Mammary epithelial cell (primary cell): ENCODE measurements at regions not wholly inside any gene's neighbourhood (a gene's known extent, or its start where the extent isn't known, plus 50 kb on each side); places are given as distances from the start of the nearest gene placed in this dataset.

ENCODE experiments used
- CTCF ChIP-seq, 2 donors: IDR thresholded peaks in 1 of 2; conservative IDR thresholded peaks in 1 of 2; 2 replicates each; pipeline ENCODE4 v1.5.1; 2011 to 2012; ENCODE audit warnings: inconsistent platforms in 2 of 2, low read length in 2 of 2, mild to moderate bottlenecking in 2 of 2, control low read depth in 1 of 2, low read depth in 1 of 2; ENCODE audit not compliant: insufficient read depth in 1 of 2; ENCODE audit errors: extremely low read depth in 1 of 2
- EZH2 ChIP-seq: IDR thresholded peaks from 2 replicates; pipeline ENCODE4 v1.6.1; 2012; ENCODE audit warnings: low read length, inconsistent platforms, borderline replicate concordance

GRCh38 chr15:23764716-23765115 lies 77.6 kb upstream of the NDN start:
- TF ChIP-seq CTCF (conservative IDR thresholded peaks at IDR 0.05 in 1 of 2, IDR thresholded peaks at IDR 0.05 in 1 of 2; ENCODE audit: extremely low read depth in 1 of 2, insufficient read depth in 1 of 2, low read depth in 1 of 2, low read length in 2 of 2): no peak
- TF ChIP-seq EZH2: no peak
